ENCODE measurements at regions not wholly inside any gene's neighbourhood (a gene's known extent, or its start where the extent isn't known, plus 50 kb on each side); places are given as distances from the start of the nearest gene placed in this dataset.

DNA sequence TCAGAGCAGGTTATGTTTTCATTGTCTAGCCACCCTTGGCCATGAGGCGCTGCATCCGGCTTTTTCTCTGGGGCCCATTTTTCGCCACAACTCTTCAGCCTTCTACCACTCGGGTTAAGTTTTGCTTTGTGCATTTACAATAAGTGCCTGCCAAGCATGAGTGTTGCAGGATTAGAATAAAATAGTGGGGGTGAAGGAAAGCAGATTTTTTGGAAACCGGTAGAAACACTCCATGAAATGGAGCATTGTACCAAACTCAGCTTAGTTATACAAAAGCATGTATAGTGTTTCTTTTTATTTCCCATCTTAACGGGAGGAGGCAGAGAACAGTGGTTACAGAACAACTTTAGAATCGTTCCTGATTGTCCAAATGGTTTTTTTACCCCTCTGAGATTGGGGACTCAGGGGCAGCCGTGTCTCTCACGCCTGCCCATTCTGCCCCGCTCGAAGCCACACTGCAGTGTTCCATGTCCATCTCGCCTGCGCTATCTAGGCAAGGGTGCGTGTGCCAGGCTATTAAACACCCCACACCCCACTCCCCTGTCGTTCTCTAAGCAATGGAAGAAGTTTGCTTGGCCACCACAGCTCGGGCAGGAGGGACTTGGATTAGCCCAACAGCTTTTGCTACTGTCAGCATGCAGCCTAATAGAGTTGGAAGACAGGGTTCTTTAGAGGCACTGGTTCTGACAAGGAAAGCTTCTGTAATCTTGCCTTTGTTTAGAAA, 268.8 kb upstream of the WWC1 start:
- DNase-seq (ENCODE audit: low spot score): no peak

DNA sequence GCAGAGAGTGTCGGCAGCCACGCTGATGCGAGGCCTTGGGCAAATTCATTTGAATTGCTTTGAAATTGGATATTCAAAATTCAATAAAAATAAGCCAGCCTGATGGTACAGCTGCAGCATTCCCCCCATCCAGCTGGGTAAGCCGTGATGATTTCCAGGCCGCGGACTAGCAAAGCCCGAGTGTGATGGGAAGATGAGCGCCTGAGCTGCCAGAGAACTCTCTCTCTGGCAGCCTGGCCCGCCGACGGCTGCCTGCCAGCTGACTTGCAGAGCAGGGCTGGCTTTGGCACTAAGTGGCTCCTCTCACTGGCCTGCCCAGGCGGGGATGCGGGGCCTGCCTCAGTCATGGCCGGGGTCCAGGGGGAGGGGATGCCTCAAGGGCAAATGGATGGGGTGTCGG, 268.3 kb upstream of the WWC1 start:
- DNase-seq (ENCODE audit: low spot score): no peak

DNA sequence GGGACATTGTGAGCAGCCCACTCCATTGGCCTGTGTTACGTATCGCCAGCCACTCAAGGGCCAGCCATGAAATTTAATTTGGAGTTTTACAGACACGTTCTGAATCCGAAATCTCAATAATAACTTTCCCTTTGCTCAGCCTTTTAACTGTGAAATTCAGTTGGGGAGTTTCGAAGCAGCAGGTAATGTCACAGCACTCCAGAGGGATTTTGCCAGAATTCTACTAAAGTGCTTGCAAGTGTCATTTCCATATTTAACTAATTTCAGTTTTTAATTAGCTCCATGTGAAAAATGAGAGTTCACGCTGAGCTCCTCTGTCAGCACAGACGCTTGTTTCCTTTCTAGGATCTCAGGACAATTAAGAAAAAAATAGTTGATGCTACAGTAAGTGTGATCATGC, 267.1 kb upstream of the WWC1 start:
- DNase-seq (ENCODE audit: low spot score): no peak

DNA sequence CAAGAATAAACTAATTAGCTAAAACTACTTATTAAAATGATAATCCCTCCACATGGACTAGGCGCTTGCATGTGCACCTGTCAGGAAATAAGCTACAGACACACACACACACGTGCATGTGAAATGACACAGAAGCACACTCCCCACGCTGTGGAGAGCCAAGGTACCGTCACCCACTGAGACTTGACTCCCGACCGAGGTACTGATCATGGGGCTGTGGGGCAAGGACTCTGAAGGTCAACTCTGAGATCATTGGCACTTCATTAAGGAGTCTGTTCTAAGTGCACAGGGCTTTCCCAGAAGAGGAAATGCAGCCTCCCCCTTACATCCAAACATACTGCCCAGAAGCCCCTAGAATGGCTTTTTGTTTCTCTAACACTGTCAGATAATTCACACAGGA, 264.4 kb upstream of the WWC1 start:
- no peak for DNase-seq (ENCODE audit: low spot score)

DNA sequence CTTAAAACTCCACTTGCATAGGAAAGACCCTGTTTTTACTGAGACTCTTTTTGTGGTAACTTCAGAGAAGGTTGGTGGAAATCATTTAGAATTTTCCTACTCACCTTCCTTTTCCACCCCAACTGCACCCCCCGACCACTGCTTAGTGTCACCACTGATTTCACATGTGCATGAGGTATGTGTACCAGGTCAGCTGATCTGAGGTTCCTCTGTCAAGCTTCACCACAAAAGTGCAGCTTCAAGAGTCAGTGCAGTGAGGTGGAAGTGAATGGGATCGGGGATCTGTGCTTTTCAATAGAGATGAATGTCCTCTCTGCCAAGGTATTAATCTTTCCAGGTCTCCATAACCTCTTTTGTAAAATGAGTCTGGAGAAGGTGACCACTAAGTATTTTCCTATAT, 260.5 kb upstream of the WWC1 start:
- DNase-seq (ENCODE audit: low spot score): no peak

DNA sequence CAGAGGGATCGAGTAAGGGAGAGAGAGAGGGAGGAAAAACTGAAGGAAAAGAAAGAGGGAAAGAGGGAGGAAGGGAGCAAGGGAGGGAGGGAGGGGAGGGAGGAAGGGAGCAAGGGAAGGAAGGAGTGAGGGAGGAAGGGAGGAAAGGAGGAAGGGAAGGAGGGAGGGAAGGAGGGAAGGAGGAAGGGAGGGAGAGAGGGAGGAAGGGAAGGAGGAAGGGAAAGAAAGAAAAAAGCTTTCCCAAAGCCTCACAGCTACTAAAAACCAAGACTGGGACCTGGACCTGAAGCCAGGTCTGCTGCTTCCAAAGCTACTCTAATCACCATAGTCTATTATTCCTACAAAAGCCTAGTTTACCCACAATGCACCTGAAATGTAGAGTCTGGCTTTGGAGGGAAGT, 259.8 kb upstream of the WWC1 start:
- no peak for DNase-seq (ENCODE audit: low spot score)

DNA sequence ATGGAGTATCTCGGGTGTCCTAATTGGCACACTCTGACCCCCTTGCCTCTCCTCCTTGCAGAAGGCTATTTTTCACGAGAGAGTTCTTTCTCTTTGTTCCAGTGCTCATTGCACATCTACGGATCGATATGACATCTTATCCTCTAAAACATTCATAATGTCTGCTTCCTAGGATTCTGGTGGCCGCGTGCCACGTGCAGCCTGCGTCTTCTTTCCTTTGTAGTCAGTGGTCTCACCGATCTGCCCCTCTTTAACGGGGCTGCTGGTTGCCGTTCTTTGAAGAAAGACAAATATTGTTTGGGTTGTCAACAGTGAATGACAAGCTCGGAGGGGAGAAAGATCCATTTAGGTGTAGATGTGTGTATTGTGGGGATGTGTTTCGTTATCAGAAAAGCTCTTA, 252.4 kb upstream of the WWC1 start:
- no peak for DNase-seq (ENCODE audit: low spot score)

DNA sequence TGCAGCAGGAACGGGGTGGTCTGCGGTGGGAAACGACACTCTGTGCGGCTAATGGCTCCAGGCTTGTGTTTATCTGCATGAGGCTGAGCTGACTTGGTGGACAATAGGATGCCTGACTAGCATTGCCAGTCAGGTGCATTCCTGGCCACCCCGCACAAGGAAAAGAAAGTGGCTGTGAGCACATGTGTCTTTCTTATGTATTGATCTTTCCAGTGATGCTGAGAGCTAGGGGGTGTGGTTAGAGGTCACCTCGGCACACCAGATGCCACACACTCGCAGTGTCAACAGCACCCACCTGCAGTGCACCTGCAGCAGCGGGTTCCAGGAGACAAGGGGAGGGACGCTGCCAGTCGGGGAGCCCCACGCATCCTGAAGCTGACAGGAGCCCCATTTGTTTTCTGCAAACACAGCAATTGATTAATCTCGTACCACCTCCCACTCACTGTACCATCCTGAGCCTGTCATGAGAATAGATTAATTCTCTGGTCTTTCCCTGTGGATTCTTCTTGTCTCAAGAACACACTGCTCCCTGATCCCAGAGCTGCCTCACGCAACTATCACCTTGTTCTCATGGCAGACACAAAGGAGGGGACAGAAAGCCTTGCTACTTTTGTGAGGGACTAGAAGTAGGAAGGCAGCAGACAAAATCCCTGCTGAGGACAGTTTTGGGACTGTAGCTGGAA, 251.7 kb upstream of the WWC1 start:
- no peak for DNase-seq (ENCODE audit: low spot score)

DNA sequence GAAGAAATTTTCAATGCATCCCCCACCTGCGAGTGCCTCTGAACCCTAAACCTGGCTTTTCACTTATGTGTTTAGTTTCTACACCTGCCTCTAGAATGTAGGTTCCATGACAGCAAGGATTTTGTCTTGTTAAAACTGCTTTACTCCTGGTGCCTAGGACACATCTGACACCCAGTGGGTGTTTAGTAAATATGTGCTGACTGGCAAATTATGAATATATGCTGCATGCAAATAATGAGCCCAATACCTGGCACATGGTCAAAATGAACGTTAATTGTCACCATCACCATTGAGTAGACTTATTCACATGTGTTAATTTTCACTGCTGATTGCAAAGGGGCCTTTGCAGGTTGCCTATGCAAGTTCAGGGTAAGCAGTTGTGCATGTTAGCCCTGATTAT, 249.9 kb upstream of the WWC1 start:
- no peak for DNase-seq (ENCODE audit: low spot score)

DNA sequence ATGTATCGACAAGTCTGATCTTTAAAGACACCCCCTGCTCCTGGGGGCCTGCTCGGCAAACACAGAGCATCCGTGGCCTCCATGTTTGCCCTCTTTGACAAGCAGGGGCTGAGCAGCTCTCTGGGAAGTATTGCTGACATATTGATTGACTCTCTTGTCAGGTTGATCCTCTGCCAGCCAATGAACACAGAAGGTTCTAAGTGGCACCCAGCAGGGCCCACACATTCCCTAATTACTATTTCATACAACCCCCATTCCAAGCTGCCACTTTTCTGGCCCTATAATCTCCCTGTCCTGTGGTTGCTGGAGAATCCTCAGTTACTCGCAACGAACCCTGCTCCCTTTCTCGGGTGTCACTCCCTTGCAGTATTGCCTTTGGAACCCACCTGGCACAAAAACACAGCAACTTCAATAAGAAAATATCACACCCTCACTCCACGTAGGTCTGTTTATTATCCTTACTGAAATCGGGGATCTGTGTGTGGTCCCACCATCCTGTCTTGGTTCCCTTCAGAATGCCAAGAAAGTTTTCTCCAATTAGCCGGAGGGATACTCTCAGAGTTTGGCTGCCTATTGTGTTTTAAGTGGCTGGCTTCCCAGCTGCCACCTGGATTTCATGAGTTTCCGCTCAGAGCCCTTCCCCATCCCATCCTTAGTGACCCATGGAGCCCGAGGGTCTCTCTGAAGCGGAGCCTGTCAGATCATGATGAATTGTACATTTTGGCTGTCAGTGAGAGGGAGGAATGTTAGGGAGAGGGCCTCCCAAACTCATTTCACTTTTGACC, 249.0 kb upstream of the WWC1 start:
- DNase-seq (ENCODE audit: low spot score): no peak

DNA sequence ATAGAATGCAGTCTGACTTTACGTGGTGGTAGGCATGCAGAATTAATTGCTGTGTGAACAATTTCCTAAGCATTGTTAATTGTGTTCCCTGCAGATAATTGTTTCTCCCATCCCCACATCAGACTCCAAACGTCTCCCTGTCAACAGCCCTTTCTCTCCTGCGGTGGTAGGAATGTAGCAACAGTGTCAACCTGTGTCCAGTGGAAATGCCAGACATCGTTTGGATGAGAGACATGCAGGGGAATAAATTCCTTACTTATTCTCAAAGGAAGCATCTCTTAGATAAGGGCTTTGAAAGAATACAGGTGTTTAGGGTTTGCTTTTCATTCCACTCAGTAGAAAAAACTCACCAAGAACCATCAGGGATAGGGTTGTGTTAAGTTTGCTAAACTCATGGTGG, 245.3 kb upstream of the WWC1 start:
- no peak for DNase-seq (ENCODE audit: low spot score)

DNA sequence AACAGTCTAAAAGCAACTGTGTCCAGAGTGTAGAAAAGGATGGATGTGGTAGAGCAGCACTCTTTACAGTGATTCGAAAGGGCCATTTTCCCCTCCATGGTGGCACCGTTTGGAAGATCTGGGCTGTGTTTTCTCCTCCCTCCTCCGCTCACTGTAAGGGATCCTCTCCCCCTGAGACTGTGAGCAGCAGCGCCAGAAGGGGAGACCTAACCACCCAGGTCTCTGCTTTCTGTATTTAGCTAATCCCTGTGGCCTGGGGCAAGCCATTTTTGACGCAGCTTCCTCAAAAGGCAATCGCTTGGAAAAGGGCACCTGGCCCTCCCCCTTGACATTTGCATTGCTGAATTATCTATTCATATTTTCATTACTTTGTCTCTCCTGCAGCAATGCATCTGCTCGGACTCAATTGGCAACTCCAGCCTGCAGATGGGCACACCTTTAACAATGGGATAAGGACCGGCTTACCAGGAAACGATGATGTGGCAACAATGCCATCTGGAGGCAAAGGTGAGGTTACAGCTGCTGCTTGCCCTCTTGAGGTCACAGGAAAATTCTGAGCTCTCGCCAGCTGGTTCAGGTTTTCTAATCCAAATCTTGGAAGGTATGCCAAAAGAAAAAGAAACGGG, 244.3 kb upstream of the WWC1 start:
- no peak for DNase-seq (ENCODE audit: low spot score)

DNA sequence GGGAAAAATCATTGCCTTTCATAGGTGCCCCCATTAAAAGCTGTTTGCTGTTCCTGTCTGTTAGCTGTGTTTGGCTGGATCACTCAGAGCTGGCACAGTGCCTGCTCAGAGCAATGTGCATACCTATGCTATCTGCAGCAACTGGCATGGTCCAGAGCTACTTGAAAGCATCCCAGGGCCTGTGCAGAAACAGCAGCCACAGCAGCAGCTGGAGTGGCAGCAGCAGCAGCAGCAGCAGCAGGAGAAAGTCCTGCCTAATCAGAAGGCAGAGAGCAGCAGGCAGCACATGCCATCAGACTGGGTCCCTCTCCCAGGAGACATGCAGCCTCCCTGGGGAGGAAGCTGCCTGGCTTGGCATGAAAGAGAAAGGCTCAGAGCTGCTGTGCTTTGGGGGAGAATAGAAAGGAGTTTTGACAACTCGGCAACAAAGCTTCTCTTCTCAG, 243.8 kb upstream of the WWC1 start:
- DNase-seq (ENCODE audit: low spot score): no peak

DNA sequence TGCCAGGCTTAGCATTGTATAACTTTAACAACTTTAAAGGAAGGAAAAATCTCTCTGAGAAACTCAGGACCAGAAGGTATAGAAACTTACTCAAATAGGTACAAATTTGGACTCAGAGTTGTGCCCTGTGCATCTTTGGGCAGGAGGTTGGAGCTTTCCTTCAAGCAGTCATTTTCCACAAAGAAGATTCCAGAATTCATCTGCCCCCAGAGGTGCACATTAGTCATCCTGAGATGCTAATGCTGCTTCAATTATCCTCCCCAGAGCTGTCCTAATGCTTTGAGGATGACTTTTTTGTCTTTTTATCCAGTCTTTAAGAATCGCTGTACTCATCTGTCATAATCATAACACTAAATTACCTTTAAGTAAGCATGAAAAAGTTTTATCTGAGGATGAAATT, 243.0 kb upstream of the WWC1 start:
- no peak for DNase-seq (ENCODE audit: low spot score)

DNA sequence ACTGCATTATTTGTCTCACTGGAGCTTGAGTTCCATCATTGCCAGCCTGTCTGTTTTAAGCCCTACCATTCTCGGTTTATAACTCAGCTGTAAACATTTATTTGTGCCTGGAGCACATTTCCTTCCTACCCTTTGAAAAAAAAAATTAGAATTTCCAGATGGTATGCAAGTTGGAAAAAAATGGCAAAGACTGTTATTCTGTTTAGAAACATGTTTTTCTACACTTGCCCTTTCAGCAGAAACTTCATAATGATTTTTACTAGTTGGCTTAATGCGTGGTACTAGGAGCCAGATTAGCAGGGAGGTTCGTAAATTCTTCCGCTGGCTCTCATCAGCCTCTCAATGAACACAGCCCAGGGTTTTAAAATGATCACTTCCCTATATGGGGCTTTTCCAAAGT, 238.8 kb upstream of the WWC1 start:
- no peak for DNase-seq (ENCODE audit: low spot score)

DNA sequence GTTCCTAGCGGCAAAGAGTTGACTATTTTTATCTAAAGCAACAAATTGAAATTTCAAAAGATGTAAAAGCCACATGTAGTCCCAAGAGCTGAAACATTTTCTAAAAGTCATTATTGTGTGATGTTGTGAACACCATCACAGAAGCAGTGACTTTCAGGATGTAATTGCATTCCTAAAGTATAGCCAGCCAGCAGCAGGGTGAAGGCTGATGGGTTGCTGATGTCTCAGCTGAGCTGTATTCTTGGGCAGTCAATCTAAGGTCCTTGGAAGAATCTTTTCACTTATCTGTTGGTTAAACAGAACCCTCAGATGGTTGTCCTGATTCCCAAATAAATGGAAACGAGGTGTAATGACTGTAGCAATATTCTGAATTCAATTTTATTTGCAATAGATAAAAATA, 237.4 kb upstream of the WWC1 start:
- DNase-seq (ENCODE audit: low spot score): no peak

DNA sequence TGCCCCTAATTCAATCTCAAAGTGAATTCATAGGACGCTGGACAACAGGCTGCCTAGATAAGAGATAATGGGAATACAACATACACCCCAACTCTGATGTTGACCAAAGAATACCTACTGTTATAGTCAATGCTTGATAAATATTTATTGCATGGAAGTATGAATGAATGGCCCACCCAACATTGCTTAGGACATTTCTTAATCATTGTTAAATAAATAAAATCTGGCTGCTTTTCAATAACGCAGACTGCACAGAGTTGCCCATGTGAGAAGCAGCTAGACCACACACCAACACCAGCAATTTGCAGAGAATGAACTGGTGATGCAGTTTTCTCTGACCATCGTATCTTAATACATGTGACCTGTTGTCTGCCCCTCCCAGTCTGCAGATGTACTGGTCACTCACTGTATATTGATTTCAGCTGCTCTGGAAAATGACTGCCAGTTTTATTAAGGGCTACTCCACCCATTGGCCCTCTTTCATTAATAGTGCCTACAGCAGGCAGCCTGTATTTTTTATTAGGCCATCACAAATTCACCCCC, 236.2 kb upstream of the WWC1 start:
- DNase-seq (ENCODE audit: low spot score): no peak

DNA sequence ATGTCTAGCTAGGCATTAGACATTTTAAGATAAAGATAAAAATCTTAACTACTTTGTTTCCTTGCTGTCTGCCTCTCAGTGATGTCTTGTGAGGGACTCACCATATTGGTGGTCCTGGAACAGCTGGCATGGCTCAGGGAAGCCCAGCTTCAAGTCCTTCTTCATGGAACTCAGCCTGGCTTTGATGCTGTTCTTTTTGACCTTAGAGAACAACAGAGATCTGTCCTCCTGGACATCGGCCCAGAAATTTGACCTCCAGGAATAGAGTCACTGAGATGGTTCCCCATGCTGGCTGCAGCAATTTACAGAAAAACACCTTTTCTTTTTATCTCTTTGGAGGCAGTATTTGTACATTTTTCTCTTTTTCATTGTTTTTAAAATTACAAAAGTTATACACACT, 235.5 kb upstream of the WWC1 start:
- DNase-seq (ENCODE audit: low spot score): no peak

DNA sequence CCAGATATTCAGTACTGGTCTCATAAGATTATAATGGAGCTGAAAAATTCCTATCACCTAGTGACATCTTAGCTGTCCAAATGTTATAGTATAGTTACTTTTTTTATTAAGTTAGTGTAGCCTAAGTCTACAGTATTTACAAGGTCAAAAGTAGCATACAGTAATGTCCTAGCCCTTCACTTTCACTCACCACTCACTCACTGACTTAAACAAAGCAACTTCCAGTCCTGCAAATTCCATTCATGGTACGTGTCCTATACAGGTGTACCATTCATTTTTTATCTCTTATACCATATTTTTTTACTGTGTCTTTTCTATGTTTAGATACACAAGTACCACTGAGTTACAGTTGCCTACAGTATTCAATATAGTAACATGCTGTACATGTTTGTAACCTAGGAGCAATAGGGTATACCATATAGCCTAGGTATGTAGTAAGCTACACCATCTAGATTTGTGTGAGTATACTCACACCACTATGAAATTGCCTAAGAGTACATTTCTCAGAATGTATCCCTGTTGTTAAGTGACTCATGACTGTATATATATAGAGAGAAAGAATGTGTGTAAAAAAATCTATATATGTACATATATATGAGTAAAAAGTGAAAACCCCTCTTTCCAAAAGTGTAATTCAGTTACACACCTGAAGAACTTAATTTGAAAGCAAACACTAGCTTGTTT, 234.8 kb upstream of the WWC1 start:
- DNase-seq (ENCODE audit: low spot score): no peak

DNA sequence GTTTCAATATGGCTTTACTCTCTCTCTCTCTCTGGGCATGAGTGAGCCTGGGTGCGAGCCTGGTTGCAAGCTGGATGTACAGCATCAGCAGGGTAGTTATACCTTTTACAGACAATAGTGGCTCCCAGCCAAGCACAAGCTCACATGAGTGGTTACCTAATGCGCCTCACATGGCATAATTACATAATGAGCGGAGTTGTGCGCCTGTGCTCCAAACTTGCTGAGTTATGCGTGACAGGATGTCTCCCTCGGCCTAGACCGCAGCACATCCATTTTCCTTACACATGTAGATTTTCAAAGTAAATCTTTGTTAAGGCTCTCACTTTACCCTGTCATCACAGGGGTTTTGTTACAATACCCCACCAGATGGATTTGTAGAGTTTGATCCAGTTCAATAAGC, 233.5 kb upstream of the WWC1 start:
- no peak for DNase-seq (ENCODE audit: low spot score)

DNA sequence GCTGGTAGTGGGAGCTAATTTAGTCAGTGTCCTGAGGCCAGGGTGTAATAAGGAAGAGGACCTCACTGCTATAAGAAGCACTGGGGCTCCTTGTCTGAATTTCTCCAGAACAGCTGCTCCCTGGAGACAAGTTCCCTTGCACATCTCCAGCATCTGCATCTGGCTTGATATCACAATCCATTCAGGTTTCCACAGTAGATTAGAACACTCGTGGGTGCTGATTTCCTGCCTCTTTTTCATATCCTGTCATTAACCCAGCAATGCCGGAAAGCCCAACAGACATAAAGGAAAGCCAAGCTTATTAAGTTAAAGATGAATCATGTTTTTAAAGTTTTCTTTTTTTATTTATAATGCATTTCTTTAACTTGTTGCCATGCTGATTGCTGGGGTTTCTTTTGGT, 232.3 kb upstream of the WWC1 start:
- DNase-seq (ENCODE audit: low spot score): no peak

DNA sequence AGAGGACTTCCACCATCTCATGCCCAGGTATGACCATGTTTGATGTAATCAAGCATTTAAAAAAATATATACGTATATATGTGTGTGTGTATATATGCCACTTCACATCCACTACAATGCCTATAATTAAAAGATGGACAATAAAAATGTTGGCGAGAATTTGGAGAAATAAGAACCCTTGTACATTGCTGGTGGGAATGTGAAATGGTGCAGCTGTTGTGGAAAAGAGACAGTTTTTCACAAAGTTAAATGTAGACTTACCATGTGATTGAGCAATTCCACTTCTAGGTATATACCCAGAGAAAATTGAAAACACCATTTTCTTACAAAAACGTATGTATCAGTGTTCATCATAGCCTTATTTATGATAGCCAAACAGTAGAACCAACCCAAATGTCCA, 229.2 kb upstream of the WWC1 start:
- DNase-seq (ENCODE audit: low spot score): no peak

All from HuH-7.5 (cell line).